Adrenal gland (tissue), 9 donors: ENCODE measurements at regions not wholly inside any gene's neighbourhood (a gene's known extent, or its start where the extent isn't known, plus 50 kb on each side); places are given as distances from the start of the nearest gene placed in this dataset.

Source experiments
- DNase-seq, 7 donors: peaks; one replicate each; pipeline ENCODE4 v3.0.0-alpha.2; 2019 to 2020
- H3K27ac ChIP-seq, 5 donors: fragments of 200-600 bp; sonication (generic) in 4 of 5; 1 replicate in 3 of 5; 2 replicates in 2 of 5; pipeline versions ENCODE4 v1.5.1 to v1.8.0; 2016 to 2020; ENCODE audit warnings: mild to moderate bottlenecking in 1 of 5
- H3K27me3 ChIP-seq: fragments of 200-600 bp; 2 replicates; pipeline ENCODE4 v1.8.0; 2021
- H3K36me3 ChIP-seq, 2 donors: fragments of 200-600 bp; replicated peaks in 1 of 2; 1 replicate in 1 of 2; 2 replicates in 1 of 2; pipeline versions ENCODE4 v1.5.1 to v1.8.0; 2018 to 2022
- H3K4me1 ChIP-seq, 2 donors: fragments of 200-600 bp; replicated peaks in 1 of 2; 1 replicate in 1 of 2; 2 replicates in 1 of 2; pipeline versions ENCODE4 v1.5.1 to v1.8.0; 2018 to 2021
- H3K4me3 ChIP-seq, 4 donors: fragments of 200-600 bp; sonication (generic) in 3 of 4; one replicate each; pipeline ENCODE4 v1.5.1; 2016 to 2018
- H3K9me3 ChIP-seq, 3 donors: fragments of 200-600 bp; sonication (generic) in 1 of 3; replicated peaks in 1 of 3; 1 replicate in 2 of 3; 2 replicates in 1 of 3; pipeline versions ENCODE4 v1.5.1 to v1.8.0; 2016 to 2021
- CTCF ChIP-seq, 6 experiments: fragments of 450-650 bp in 4 of 6; fragments of 200-600 bp in 2 of 6; sonication (generic) in 1 of 6; IDR thresholded peaks; 1 replicate in 5 of 6; 2 replicates in 1 of 6; pipeline versions ENCODE4 v1.5.1 to v1.8.0; 2016 to 2021; ENCODE audit warnings: antibody characterized with exemption in 6 of 6, mild to moderate bottlenecking in 2 of 6, moderate library complexity in 1 of 6
- POLR2A ChIP-seq, 2 donors: fragments of 450-650 bp; IDR thresholded peaks; one replicate each; pipeline ENCODE4 v1.6.1; 2017; ENCODE audit warnings: antibody characterized with exemption in 2 of 2, mild to moderate bottlenecking in 2 of 2, moderate library complexity in 1 of 2
- WGBS, 4 donors: extraction: QIAGEN DNeasy Blood & Tissue Kit in 2 of 4; methylation state at CpG; one replicate each; pipeline versions ENCODE4 v1.1.5 to v1.1.7; 2013 to 2017; 5-methylcytosine and 5-hydroxymethylcytosine counted together
- intact Hi-C, 2 donors: fragments of 100-400 bp; cut with DNase I; formaldehyde crosslinking; loops; one replicate each; pipeline versions ENCODE4 v1.14.1 to v1.15.0; 2022 to 2023
- donor health status: healthy with polysubstance abuse.
- donor health status: Bipolar disorder and iron deficiency.
- donor health status: DM: yes; HTN: yes; CAD: no.
- donor health status: DM: no; HTN: no; CAD: no.
- donor health status: DM: no; HTN: no; CAD: no.

- Histone ChIP-seq H3K27ac (no peak overlapping the region), H3K4me3 (no peak overlapping the region), H3K9me3 (no peaks in the 10 kb centered on the region), H3K27me3 (peaks cover 10% of the 10 kb centered on the region), H3K36me3 (no peaks in the 10 kb centered on the region), H3K4me1 (no peaks in the 10 kb centered on the region)
- intact Hi-C loops = no loop called here
- no peak for DNase-seq
- no peak for TF ChIP-seq CTCF (IDR thresholded peaks at IDR 0.05)
- TF ChIP-seq POLR2A (IDR thresholded peaks at IDR 0.05) = no peak
- 68 to 93% (median 80%) methylated on average over 4 to 5 of the region's 5 CpGs for WGBS, 4 donors
Measured at GRCh38 chr22:34102633-34103032, 182.4 kb upstream of the LARGE1 start.

- intact Hi-C loops = loop anchor here in 1 of 2 donors (5.0 kb wide), 2 partner anchors 178 to 803 kb away; no protein-coding TSS in a partner anchor
- no peaks in the 10 kb centered on the region for H3K4me1 ChIP-seq
Measured at GRCh38 chr22:34105461-34106062, 185.3 kb upstream of the LARGE1 start.

GRCh38 chr22:34108168-34108567 lies 187.9 kb upstream of the LARGE1 start:
- Histone ChIP-seq H3K9me3 (no peaks in the 10 kb centered on the region), H3K4me3 (no peak overlapping the region), H3K4me1 (no peaks in the 10 kb centered on the region), H3K27ac (no peak overlapping the region), H3K36me3 (no peaks in the 10 kb centered on the region), H3K27me3 (peaks cover 10% of the 10 kb centered on the region)
- intact Hi-C loops = loop anchor here in 1 of 2 donors (5.0 kb wide), 2 partner anchors 181 to 806 kb away; no protein-coding TSS in a partner anchor
- DNase-seq = no peak
- 79 to 90% (median 84%) methylated on average over 3 of the region's 3 CpGs for WGBS, 4 donors
- TF ChIP-seq POLR2A (IDR thresholded peaks at IDR 0.05) (no peak), CTCF (IDR thresholded peaks at IDR 0.05) (no peak)

More at GRCh38 chr22:34105461-34106062, 185.3 kb upstream of the LARGE1 start:
- no peaks in the 10 kb centered on the region for H3K9me3 ChIP-seq
- TF ChIP-seq POLR2A (IDR thresholded peaks at IDR 0.05) (no peak), CTCF (IDR thresholded peaks at IDR 0.05) (peak; percentile 52 to 72 (median 70))
- H3K27me3 ChIP-seq = peaks cover 10% of the 10 kb centered on the region
- no peak overlapping the region for H3K27ac ChIP-seq
- H3K36me3 ChIP-seq = no peaks in the 10 kb centered on the region
- H3K4me3 ChIP-seq = no peak overlapping the region
- DNase-seq = peak; percentile 45 to 82 (median 71)
- 7 to 10% (median 10%) methylated on average over 10 of the region's 10 CpGs for WGBS, 4 donors

- peaks cover 5% of the 10 kb centered on the region for H3K27me3 ChIP-seq
- TF ChIP-seq POLR2A (IDR thresholded peaks at IDR 0.05) (no peak), CTCF (IDR thresholded peaks at IDR 0.05) (peak; percentile 38 to 67 (median 60))
- DNase-seq = peak; percentile 21 to 64 (median 34)
- H3K9me3 ChIP-seq = no peaks in the 10 kb centered on the region
- intact Hi-C loops = loop anchor here (5.0 to 10.0 kb wide), 2 partner anchors 179 to 597 kb away; no protein-coding TSS in a partner anchor
- H3K36me3 ChIP-seq = no peaks in the 10 kb centered on the region
- H3K27ac ChIP-seq = no peak overlapping the region
- WGBS, 4 donors = 3 to 11% (median 9%) methylated on average over 7 of the region's 7 CpGs
- H3K4me3 ChIP-seq = no peak overlapping the region
- no peaks in the 10 kb centered on the region for H3K4me1 ChIP-seq
Measured at GRCh38 chr22:34111210-34111824, 191.0 kb upstream of the LARGE1 start.
